NCI-H1694 treated with DMSO at 0.1 percent for 48 hours (cell line): ENCODE measurements at regions not wholly inside any gene's neighbourhood (a gene's known extent, or its start where the extent isn't known, plus 50 kb on each side); places are given as distances from the start of the nearest gene placed in this dataset.
"Not testable (repeated sequence)": the region's sequence is repeated elsewhere in the genome, so short reads cannot be mapped to it uniquely, and the experiment has no call there.

Experiments used
- DNase-seq: peaks from one replicate; lab custom pipeline; 2025; lab: John Stamatoyannopoulos, UW

GRCh38 chr12:33678221-33678964 is 238.8 kb upstream of the SYT10 start:
- DNase-seq: no peak

- DNase-seq: no peak
Observed at GRCh38 chr12:33690562-33690961, 250.9 kb upstream of the SYT10 start.

GRCh38 chr12:33703221-33703620 is 263.6 kb upstream of the SYT10 start:
- DNase-seq: no peak

GRCh38 chr12:33706927-33707326 is 267.3 kb upstream of the SYT10 start:
- DNase-seq: no peak

GRCh38 chr12:33708935-33709334 is 269.3 kb upstream of the SYT10 start:
- no peak for DNase-seq

GRCh38 chr12:33710548-33710947 is 270.9 kb upstream of the SYT10 start:
- no peak for DNase-seq

GRCh38 chr12:33718631-33719030 is 279.0 kb upstream of the SYT10 start:
- no peak for DNase-seq

GRCh38 chr12:33721561-33721960 is 281.9 kb upstream of the SYT10 start:
- DNase-seq: no peak

- DNase-seq: peak; percentile 12
Observed at GRCh38 chr12:33724867-33725266, 285.2 kb upstream of the SYT10 start.

GRCh38 chr12:33734871-33735270 is 287.4 kb upstream of the ALG10 start:
- DNase-seq: no peak

GRCh38 chr12:33752854-33753253 is 269.4 kb upstream of the ALG10 start:
- DNase-seq: peak; percentile 14

GRCh38 chr12:33757701-33758100 is 264.6 kb upstream of the ALG10 start:
- DNase-seq: no peak

GRCh38 chr12:33759279-33759678 is 263.0 kb upstream of the ALG10 start:
- no peak for DNase-seq

GRCh38 chr12:33763331-33763730 is 259.0 kb upstream of the ALG10 start:
- no peak for DNase-seq

GRCh38 chr12:33770652-33771051 is 251.6 kb upstream of the ALG10 start:
- no peak for DNase-seq

- DNase-seq: no peak
Observed at GRCh38 chr12:33771889-33772288, 250.4 kb upstream of the ALG10 start.

- DNase-seq: not testable (repeated sequence)
Observed at GRCh38 chr12:33773091-33773490, 249.2 kb upstream of the ALG10 start.

- DNase-seq: no peak
Observed at GRCh38 chr12:33786532-33786931, 235.8 kb upstream of the ALG10 start.

- DNase-seq: no peak
Observed at GRCh38 chr12:33794954-33795353, 227.3 kb upstream of the ALG10 start.

- no peak for DNase-seq
Observed at GRCh38 chr12:33795536-33795935, 226.8 kb upstream of the ALG10 start.

GRCh38 chr12:33813536-33813935 is 208.8 kb upstream of the ALG10 start:
- DNase-seq: no peak

GRCh38 chr12:33817713-33818112 is 204.6 kb upstream of the ALG10 start:
- no peak for DNase-seq

GRCh38 chr12:33818313-33818712 is 204.0 kb upstream of the ALG10 start:
- DNase-seq: no peak

GRCh38 chr12:33825442-33825841 is 196.9 kb upstream of the ALG10 start:
- DNase-seq: no peak
